ENCODE measurements at regions not wholly inside any gene's neighbourhood (a gene's known extent, or its start where the extent isn't known, plus 50 kb on each side); places are given as distances from the start of the nearest gene placed in this dataset.

DNA sequence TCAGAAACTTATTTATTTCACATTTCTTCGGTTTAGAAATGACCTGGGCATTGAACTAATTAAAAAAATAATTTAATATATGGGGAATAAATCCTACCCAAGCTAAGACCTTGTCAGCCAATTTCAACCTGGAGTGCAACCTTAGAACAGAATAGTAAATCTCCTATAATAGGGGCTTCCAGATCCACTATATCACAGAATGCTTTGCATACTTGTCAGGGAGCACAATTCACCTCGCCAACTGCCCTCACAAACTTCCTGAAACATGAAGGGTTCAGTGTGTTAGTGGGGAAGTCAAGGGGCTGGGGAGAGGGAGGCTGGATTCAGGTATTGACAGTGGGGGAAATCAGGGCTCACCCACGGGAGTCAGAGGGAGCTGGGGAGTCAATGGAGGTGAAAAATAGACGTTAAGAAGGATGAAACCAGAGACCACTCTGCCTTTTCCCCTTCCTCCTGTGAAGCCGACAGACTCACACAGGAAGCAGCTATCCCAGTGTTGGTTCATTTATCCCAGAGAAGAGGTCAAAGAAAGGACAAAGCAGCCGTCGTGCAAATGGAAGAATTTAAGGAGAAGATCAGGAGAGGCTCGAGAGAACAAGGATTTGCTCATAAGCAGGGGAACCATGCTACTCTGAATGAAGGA, 453.3 kb downstream of the NUF2 start:
- H3K4me3 ChIP-seq (ENCODE audit: control insufficient read depth, low read depth, low read length), result no peak overlapping the region
- no peak for DNase-seq (ENCODE audit: low read depth)
- TF ChIP-seq CTCF (conservative IDR thresholded peaks at IDR 0.05; ENCODE audit: control insufficient read depth, insufficient read depth, low read depth, low read length), result no peak

- DNase-seq (ENCODE audit: low read depth), result no peak
- no peak for TF ChIP-seq CTCF (conservative IDR thresholded peaks at IDR 0.05; ENCODE audit: control insufficient read depth, insufficient read depth, low read depth, low read length)
- no peak overlapping the region for H3K4me3 ChIP-seq (ENCODE audit: control insufficient read depth, low read depth, low read length)
Observed at GRCh38 chr1:163777205-163777604, 455.5 kb downstream of the NUF2 start.

- H3K4me3 ChIP-seq (ENCODE audit: control insufficient read depth, low read depth, low read length), result no peak overlapping the region
- no peak for TF ChIP-seq CTCF (conservative IDR thresholded peaks at IDR 0.05; ENCODE audit: control insufficient read depth, insufficient read depth, low read depth, low read length)
- DNase-seq (ENCODE audit: low read depth), result no peak
Observed at GRCh38 chr1:163781146-163781545, 459.4 kb downstream of the NUF2 start.

- TF ChIP-seq CTCF (conservative IDR thresholded peaks at IDR 0.05; ENCODE audit: control insufficient read depth, insufficient read depth, low read depth, low read length), result no peak
- no peak for DNase-seq (ENCODE audit: low read depth)
- H3K4me3 ChIP-seq (ENCODE audit: control insufficient read depth, low read depth, low read length), result no peak overlapping the region
Observed at GRCh38 chr1:163785868-163786405, 464.2 kb downstream of the NUF2 start.

GRCh38 chr1:163789911-163790310, 468.2 kb downstream of the NUF2 start:
- no peak for TF ChIP-seq CTCF (conservative IDR thresholded peaks at IDR 0.05; ENCODE audit: control insufficient read depth, insufficient read depth, low read depth, low read length)
- DNase-seq (ENCODE audit: low read depth), result no peak
- H3K4me3 ChIP-seq (ENCODE audit: control insufficient read depth, low read depth, low read length), result no peak overlapping the region

DNA sequence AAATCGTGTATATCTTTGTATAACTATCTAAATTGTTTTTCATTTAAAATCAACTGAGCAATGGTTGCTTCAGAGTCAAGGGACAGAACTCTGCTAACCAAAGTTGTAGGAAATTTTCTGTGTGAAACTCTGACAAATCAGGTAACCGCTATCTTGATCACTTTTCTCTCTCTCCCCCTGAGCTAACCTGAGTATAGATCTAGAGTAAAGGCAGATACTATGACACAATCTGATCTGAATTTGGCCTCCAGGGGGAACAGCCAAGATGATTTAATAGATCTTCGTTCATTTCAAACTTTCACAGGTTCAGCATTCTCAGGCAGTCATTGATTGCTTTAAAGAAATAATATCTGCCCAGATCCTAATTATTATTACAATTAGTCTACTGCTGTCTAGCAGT, 472.8 kb downstream of the NUF2 start:
- no peak for TF ChIP-seq CTCF (conservative IDR thresholded peaks at IDR 0.05; ENCODE audit: control insufficient read depth, insufficient read depth, low read depth, low read length)
- H3K4me3 ChIP-seq (ENCODE audit: control insufficient read depth, low read depth, low read length), result no peak overlapping the region
- DNase-seq (ENCODE audit: low read depth), result no peak

Data from fibroblast of mammary gland (primary cell).